ENCODE measurements at regions not wholly inside any gene's neighbourhood (a gene's known extent, or its start where the extent isn't known, plus 50 kb on each side); places are given as distances from the start of the nearest gene placed in this dataset.

GRCh38 chr1:191739544-191739943, 418.7 kb upstream of the RGS18 start:
- BruUV-seq (replicated peaks) = no TSS peak
- Histone ChIP-seq H2AFZ (ENCODE audit: low read depth, low read length) (no peak overlapping the region), H3K9me1 (ENCODE audit: control insufficient read depth, insufficient read depth, low read length) (no peaks in the 10 kb centered on the region), H3K4me1 (replicated peaks in 1 of 2; ENCODE audit: control insufficient read depth in 2 of 2, insufficient read depth in 2 of 2, low read length in 2 of 2) (no peaks in the 10 kb centered on the region), H3K9ac (ENCODE audit: insufficient read depth in 1 of 2, low read depth in 2 of 2, low read length in 2 of 2) (no peak overlapping the region), H3K4me2 (ENCODE audit: insufficient read depth, low read length) (no peak overlapping the region), H3K79me2 (ENCODE audit: control insufficient read depth, insufficient read depth, low read length) (no peaks in the 10 kb centered on the region), H3K9me3 (replicated peaks; ENCODE audit: control insufficient read depth, insufficient read depth, low read depth, low read length) (no peaks in the 10 kb centered on the region), H3K27ac (ENCODE audit: extremely low read depth, low read depth, low read length) (no peak overlapping the region), H4K20me1 (replicated peaks; ENCODE audit: control insufficient read depth, insufficient read depth, low read length) (no peaks in the 10 kb centered on the region), H3K4me3 (no peak overlapping the region), H3K36me3 (ENCODE audit: control insufficient read depth, insufficient read depth, low read length) (no peaks in the 10 kb centered on the region), H3K27me3 (ENCODE audit: control insufficient read depth in 2 of 2, insufficient read depth in 2 of 2, low read length in 2 of 2) (no peaks in the 10 kb centered on the region)
- no peak for DNase-seq (ENCODE audit: extremely low read depth in 1 of 4, low spot score in 3 of 4)
- intact Hi-C loops (cut with micrococcal nuclease) = no loop called here
- WGBS (ENCODE audit: insufficient coverage, low coverage, missing lambda C conversion rate) = 11% methylated on average over 2 of the region's 2 CpGs
- no peak for FAIRE-seq
- ChIA-PET POLR2A (no interaction called here), CTCF (ENCODE audit: low intra/inter-chr PET ratio) (no interaction called here)
- TF ChIP-seq SNRNP70 (optimal IDR thresholded peaks at IDR 0.05; ENCODE audit: low read depth, low read length) = no peak
- TF ChIP-seq ZNF263 (CRISPR knock-in tag; IDR thresholded peaks at IDR 0.05; ENCODE audit: borderline replicate concordance) = no peak
- TF ChIP-seq DPF2 (IDR thresholded peaks at IDR 0.05) = no peak
- TF ChIP-seq ZNF511 (CRISPR knock-in tag; IDR thresholded peaks at IDR 0.05) = no peak
- no peak for TF ChIP-seq ZNF830 (CRISPR knock-in tag; IDR thresholded peaks at IDR 0.05)
- TF ChIP-seq HMBOX1 (IDR thresholded peaks at IDR 0.05) = no peak
- TF ChIP-seq ZNF445 (CRISPR knock-in tag; IDR thresholded peaks at IDR 0.05; ENCODE audit: low read depth) = no peak
- no peak for TF ChIP-seq GTF2E2 (tag; IDR thresholded peaks at IDR 0.05)
- TF ChIP-seq HDAC8 (tag; IDR thresholded peaks at IDR 0.05) = no peak
- TF ChIP-seq BRD4 (IDR thresholded peaks at IDR 0.05) = no peak
- no peak for TF ChIP-seq MTA3 (IDR thresholded peaks at IDR 0.05; ENCODE audit: borderline replicate concordance)
- no peak for TF ChIP-seq SMARCE1 (IDR thresholded peaks at IDR 0.05)
- TF ChIP-seq, protein P1, sequence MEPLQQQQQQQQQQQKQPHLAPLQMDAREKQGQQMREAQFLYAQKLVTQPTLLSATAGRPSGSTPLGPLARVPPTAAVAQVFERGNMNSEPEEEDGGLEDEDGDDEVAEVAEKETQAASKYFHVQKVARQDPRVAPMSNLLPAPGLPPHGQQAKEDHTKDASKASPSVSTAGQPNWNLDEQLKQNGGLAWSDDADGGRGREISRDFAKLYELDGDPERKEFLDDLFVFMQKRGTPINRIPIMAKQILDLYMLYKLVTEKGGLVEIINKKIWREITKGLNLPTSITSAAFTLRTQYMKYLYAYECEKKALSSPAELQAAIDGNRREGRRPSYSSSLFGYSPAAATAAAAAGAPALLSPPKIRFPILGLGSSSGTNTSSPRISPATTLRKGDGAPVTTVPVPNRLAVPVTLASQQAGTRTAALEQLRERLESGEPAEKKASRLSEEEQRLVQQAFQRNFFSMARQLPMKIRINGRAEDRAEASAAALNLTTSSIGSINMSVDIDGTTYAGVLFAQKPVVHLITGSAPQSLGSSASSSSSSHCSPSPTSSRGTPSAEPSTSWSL (CRISPR knock-in tag; IDR thresholded peaks at IDR 0.05; ENCODE audit: borderline replicate concordance) = no peak
- TF ChIP-seq ZNF79 (CRISPR knock-in tag; IDR thresholded peaks at IDR 0.05; ENCODE audit: low read depth) = no peak
- TF ChIP-seq COPS2 (conservative IDR thresholded peaks at IDR 0.05) = no peak
- no peak for TF ChIP-seq KLF16 (IDR thresholded peaks at IDR 0.05)
- TF ChIP-seq ZNF780A (CRISPR knock-in tag; IDR thresholded peaks at IDR 0.05) = no peak
- TF ChIP-seq NCOA6 (IDR thresholded peaks at IDR 0.05) = no peak
- TF ChIP-seq KLF10 (CRISPR knock-in tag; IDR thresholded peaks at IDR 0.05) = no peak
- TF ChIP-seq TEAD2 (tag; IDR thresholded peaks at IDR 0.05) = no peak
- in situ Hi-C loops (cut with MboI) = no loop called here
- no peak for ATAC-seq
